Nephron (organoid): ENCODE measurements at regions not wholly inside any gene's neighbourhood (a gene's known extent, or its start where the extent isn't known, plus 50 kb on each side); places are given as distances from the start of the nearest gene placed in this dataset.

ENCODE experiments used
- H3K27ac Mint-ChIP-seq, 3 experiments: 2 replicates each; pipeline ENCODE4 v1.8.0; 2020; ENCODE audit warnings: mixed read lengths in 3 of 3, mild to moderate bottlenecking in 2 of 3, moderate library complexity in 1 of 3
- H3K27me3 Mint-ChIP-seq: 2 replicates; pipeline ENCODE4 v1.8.0; 2021; ENCODE audit warnings: low read depth, mild to moderate bottlenecking, moderate library complexity, mixed read lengths
- H3K36me3 Mint-ChIP-seq: 2 replicates; pipeline ENCODE4 v1.8.0; 2020; ENCODE audit warnings: low read depth, mixed read lengths
- H3K4me1 Mint-ChIP-seq: 2 replicates; pipeline ENCODE4 v1.8.0; 2020; ENCODE audit warnings: mixed read lengths
- H3K4me3 Mint-ChIP-seq, 3 experiments: 2 replicates each; pipeline ENCODE4 v1.8.0; 2020; ENCODE audit warnings: mild to moderate bottlenecking in 3 of 3, mixed read lengths in 3 of 3, moderate library complexity in 2 of 3
- H3K9me3 Mint-ChIP-seq: 2 replicates; pipeline ENCODE4 v1.8.0; 2020; ENCODE audit warnings: mixed read lengths
- TF ChIP-seq, protein P1 (sequence below), 3 experiments: fragments of 200-600 bp; sonication (generic); IDR thresholded peaks; one replicate each; pipeline ENCODE4 v1.5.0; 2021; ENCODE audit warnings: antibody characterized with exemption in 3 of 3; ENCODE audit not compliant: unreplicated experiment in 3 of 3

GRCh38 chr3:117495620-117496019, 786.0 kb downstream of the TUSC7 start:
- no peaks in the 10 kb centered on the region for H3K27me3 Mint-ChIP-seq
- no peak overlapping the region for H3K4me3 Mint-ChIP-seq
- no peak overlapping the region for H3K27ac Mint-ChIP-seq
- H3K36me3 Mint-ChIP-seq = no peaks in the 10 kb centered on the region
- TF ChIP-seq, protein P1, sequence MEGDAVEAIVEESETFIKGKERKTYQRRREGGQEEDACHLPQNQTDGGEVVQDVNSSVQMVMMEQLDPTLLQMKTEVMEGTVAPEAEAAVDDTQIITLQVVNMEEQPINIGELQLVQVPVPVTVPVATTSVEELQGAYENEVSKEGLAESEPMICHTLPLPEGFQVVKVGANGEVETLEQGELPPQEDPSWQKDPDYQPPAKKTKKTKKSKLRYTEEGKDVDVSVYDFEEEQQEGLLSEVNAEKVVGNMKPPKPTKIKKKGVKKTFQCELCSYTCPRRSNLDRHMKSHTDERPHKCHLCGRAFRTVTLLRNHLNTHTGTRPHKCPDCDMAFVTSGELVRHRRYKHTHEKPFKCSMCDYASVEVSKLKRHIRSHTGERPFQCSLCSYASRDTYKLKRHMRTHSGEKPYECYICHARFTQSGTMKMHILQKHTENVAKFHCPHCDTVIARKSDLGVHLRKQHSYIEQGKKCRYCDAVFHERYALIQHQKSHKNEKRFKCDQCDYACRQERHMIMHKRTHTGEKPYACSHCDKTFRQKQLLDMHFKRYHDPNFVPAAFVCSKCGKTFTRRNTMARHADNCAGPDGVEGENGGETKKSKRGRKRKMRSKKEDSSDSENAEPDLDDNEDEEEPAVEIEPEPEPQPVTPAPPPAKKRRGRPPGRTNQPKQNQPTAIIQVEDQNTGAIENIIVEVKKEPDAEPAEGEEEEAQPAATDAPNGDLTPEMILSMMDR (IDR thresholded peaks at IDR 0.05; ENCODE audit: unreplicated experiment in 3 of 3) = no peak
- no peaks in the 10 kb centered on the region for H3K4me1 Mint-ChIP-seq
- H3K9me3 Mint-ChIP-seq = no peaks in the 10 kb centered on the region

DNA sequence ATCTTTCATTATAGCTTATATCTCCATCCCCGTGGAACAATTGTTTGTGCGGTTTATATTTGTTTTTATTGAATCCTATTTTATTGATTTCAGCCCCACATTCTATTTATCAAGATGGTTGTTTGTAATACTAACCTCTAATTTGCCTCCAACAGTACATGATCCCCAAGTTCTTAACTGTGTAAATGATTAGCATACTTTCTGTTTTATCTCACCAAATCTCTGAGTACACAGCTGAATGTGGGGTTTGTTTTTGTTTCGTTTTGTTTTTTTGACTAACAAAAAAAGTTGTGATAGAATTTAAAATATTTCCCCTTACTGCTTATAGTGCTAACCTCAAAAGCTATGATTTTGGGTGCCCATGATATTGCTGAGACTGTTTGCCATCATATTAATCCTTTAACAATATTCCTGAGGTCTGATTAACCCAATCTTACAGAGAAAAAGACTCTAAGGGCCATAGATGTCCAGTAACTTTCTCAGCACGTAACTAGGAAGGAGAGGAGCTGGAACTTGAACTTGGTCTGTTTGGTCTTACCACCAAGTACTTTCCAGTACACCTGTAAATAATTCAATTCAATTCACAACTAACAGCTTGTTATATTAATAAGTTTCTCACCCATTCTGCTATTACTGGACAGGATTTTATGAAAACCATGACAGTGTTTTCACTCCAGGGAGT, 789.8 kb downstream of the TUSC7 start:
- Mint-ChIP-seq H3K27ac (no peak overlapping the region), H3K27me3 (no peaks in the 10 kb centered on the region), H3K4me1 (no peaks in the 10 kb centered on the region), H3K4me3 (no peak overlapping the region), H3K36me3 (no peaks in the 10 kb centered on the region), H3K9me3 (no peaks in the 10 kb centered on the region)
- TF ChIP-seq, protein P1 (IDR thresholded peaks at IDR 0.05; ENCODE audit: unreplicated experiment in 3 of 3) = no peak

DNA sequence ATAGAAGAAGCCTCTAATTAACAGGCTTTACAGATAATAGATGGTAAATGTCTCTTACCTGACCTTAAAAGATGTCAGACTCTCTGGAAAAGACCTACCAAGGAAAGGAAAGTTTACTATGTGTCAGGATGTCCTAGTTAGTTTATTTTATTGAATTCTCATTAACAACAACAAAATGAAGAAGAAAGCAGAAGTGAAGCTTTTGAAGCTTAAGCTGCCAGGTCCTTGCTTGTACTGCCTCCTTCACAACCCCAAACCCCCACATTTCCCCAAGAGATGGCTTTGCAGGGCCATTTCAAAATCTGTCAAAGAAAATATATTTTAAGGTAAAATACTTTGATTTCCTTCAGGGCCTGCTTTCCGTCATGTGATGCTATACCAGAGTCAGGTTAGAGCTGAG, 798.4 kb downstream of the TUSC7 start:
- Mint-ChIP-seq H3K36me3 (no peaks in the 10 kb centered on the region), H3K27ac (no peak overlapping the region), H3K4me3 (no peak overlapping the region), H3K9me3 (no peaks in the 10 kb centered on the region), H3K4me1 (peaks cover under 1% of the 10 kb centered on the region), H3K27me3 (peaks cover 3% of the 10 kb centered on the region)
- TF ChIP-seq, protein P1 (IDR thresholded peaks at IDR 0.05; ENCODE audit: unreplicated experiment in 3 of 3) = no peak

- H3K4me1 Mint-ChIP-seq = peaks cover 5% of the 10 kb centered on the region
- H3K4me3 Mint-ChIP-seq = no peak overlapping the region
- H3K27ac Mint-ChIP-seq = no peak overlapping the region
- H3K9me3 Mint-ChIP-seq = no peaks in the 10 kb centered on the region
- H3K36me3 Mint-ChIP-seq = no peaks in the 10 kb centered on the region
- peaks cover 3% of the 10 kb centered on the region for H3K27me3 Mint-ChIP-seq
- TF ChIP-seq, protein P1 (IDR thresholded peaks at IDR 0.05; ENCODE audit: unreplicated experiment in 3 of 3) = no peak
Measured at GRCh38 chr3:117509858-117510257, 800.3 kb downstream of the TUSC7 start.

DNA sequence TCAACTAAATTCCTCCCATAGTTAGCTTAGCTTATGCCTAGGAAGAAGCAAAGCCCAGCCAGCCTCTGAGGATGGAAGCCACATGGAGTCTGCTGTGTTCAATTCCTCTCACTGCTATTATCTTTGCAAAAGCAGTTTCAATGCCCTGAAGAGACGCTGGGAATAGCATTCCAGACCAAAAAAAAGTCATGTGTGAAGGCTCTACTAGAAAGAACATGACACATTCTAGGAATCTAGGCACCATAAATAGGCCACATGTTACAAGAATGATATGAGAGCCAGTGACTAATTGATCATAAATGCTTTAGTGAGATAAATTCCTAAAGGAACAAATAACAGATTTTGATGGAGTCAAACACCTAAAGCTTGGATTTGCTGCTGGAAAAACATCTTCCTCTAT, 800.8 kb downstream of the TUSC7 start:
- Mint-ChIP-seq H3K4me3 (no peak overlapping the region), H3K36me3 (no peaks in the 10 kb centered on the region)
- TF ChIP-seq, protein P1 (IDR thresholded peaks at IDR 0.05; ENCODE audit: unreplicated experiment in 3 of 3) = no peak

GRCh38 chr3:117512975-117513374, 803.4 kb downstream of the TUSC7 start:
- Mint-ChIP-seq H3K9me3 (no peaks in the 10 kb centered on the region), H3K4me3 (no peak overlapping the region), H3K27ac (no peak overlapping the region), H3K27me3 (peaks cover 3% of the 10 kb centered on the region), H3K36me3 (no peaks in the 10 kb centered on the region), H3K4me1 (peaks cover 5% of the 10 kb centered on the region)
- TF ChIP-seq, protein P1 (IDR thresholded peaks at IDR 0.05; ENCODE audit: unreplicated experiment in 3 of 3) = no peak

More for the DNA sequence above, 800.8 kb downstream of the TUSC7 start:
- Mint-ChIP-seq H3K27ac (no peak overlapping the region), H3K27me3 (peaks cover 3% of the 10 kb centered on the region), H3K9me3 (no peaks in the 10 kb centered on the region), H3K4me1 (peaks cover 5% of the 10 kb centered on the region)
